ENCODE measurements at regions not wholly inside any gene's neighbourhood (a gene's known extent, or its start where the extent isn't known, plus 50 kb on each side); places are given as distances from the start of the nearest gene placed in this dataset.

GRCh38 chr1:34270181-34270580 is 93.5 kb downstream of the C1orf94 start:
- Histone ChIP-seq H3K36me3 (ENCODE audit: insufficient read depth, low read length) (no peaks in the 10 kb centered on the region), H2AFZ (ENCODE audit: low read length) (no peak overlapping the region), H3K9me2 (ENCODE audit: insufficient read depth, low read length) (no peaks in the 10 kb centered on the region), H3K9me3 (ENCODE audit: low read length) (no peaks in the 10 kb centered on the region), H3K27ac (ENCODE audit: low read depth, low read length, poor library complexity, severe bottlenecking) (no peak overlapping the region), H4K20me1 (ENCODE audit: insufficient read depth, low read length) (no peaks in the 10 kb centered on the region), H3K79me2 (ENCODE audit: insufficient read depth, low read depth, low read length) (no peaks in the 10 kb centered on the region), H3K4me3 (ENCODE audit: low read depth, low read length, poor library complexity, severe bottlenecking) (no peak overlapping the region), H3K4me1 (ENCODE audit: insufficient read depth, low read length, poor library complexity, severe bottlenecking) (no peaks in the 10 kb centered on the region), H3K4me2 (ENCODE audit: low read length) (no peak overlapping the region)
- no peak for TF ChIP-seq EZH2phosphoT487 (IDR thresholded peaks at IDR 0.05; ENCODE audit: borderline replicate concordance, low read depth, low read length)
- no peak for TF ChIP-seq CTCF (conservative IDR thresholded peaks at IDR 0.05; ENCODE audit: low read length)
- no peak for DNase-seq (ENCODE audit: low spot score)
- BruUV-seq (replicated peaks): no TSS peak
- intact Hi-C loops (cut with micrococcal nuclease; ENCODE audit: unreplicated experiment): no loop called here
- CTCF ChIA-PET (ENCODE audit: unreplicated experiment): no interaction called here
- POLR2A ChIA-PET: no interaction called here

GRCh38 chr1:34272152-34272551 is 95.4 kb downstream of the C1orf94 start:
- ChIA-PET CTCF (ENCODE audit: unreplicated experiment) (no interaction called here), POLR2A (no interaction called here)
- no peaks in the 10 kb centered on the region for H4K20me1 ChIP-seq (ENCODE audit: insufficient read depth, low read length)
- no TSS peak for BruUV-seq (replicated peaks)
- no peak overlapping the region for H3K27ac ChIP-seq (ENCODE audit: low read depth, low read length, poor library complexity, severe bottlenecking)
- H3K36me3 ChIP-seq (ENCODE audit: insufficient read depth, low read length): no peaks in the 10 kb centered on the region
- H3K4me2 ChIP-seq (ENCODE audit: low read length): no peak overlapping the region
- DNase-seq (ENCODE audit: low spot score): no peak
- H3K4me1 ChIP-seq (ENCODE audit: insufficient read depth, low read length, poor library complexity, severe bottlenecking): no peaks in the 10 kb centered on the region
- H3K9me3 ChIP-seq (ENCODE audit: low read length): no peaks in the 10 kb centered on the region
- intact Hi-C loops (cut with micrococcal nuclease; ENCODE audit: unreplicated experiment): no loop called here
- no peak overlapping the region for H2AFZ ChIP-seq (ENCODE audit: low read length)
- no peak overlapping the region for H3K4me3 ChIP-seq (ENCODE audit: low read depth, low read length, poor library complexity, severe bottlenecking)
- no peaks in the 10 kb centered on the region for H3K79me2 ChIP-seq (ENCODE audit: insufficient read depth, low read depth, low read length)
- TF ChIP-seq CTCF (conservative IDR thresholded peaks at IDR 0.05; ENCODE audit: low read length) (no peak), EZH2phosphoT487 (IDR thresholded peaks at IDR 0.05; ENCODE audit: borderline replicate concordance, low read depth, low read length) (no peak)
- no peaks in the 10 kb centered on the region for H3K9me2 ChIP-seq (ENCODE audit: insufficient read depth, low read length)

DNA sequence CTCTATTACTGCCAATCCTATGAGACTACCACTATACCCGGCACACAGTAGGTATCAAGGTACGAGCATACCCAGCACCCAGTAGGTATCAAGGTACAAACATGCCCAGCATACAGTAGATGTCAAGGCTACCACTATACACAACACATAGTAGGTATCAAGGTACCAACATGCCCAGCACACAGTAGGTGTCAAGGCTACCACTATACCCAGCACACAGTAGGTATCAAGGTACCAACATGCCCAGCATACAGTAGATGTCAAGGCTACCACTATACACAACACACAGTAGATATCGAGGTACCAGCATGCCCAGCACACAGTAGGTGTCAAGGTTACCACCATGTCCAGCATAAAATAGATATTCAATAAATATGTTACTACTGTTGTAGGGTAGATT is 98.4 kb downstream of the C1orf94 start:
- Histone ChIP-seq H3K9me2 (ENCODE audit: insufficient read depth, low read length) (no peaks in the 10 kb centered on the region), H4K20me1 (ENCODE audit: insufficient read depth, low read length) (no peaks in the 10 kb centered on the region), H3K9me3 (ENCODE audit: low read length) (no peaks in the 10 kb centered on the region), H3K79me2 (ENCODE audit: insufficient read depth, low read depth, low read length) (no peaks in the 10 kb centered on the region), H3K4me2 (ENCODE audit: low read length) (no peak overlapping the region), H3K36me3 (ENCODE audit: insufficient read depth, low read length) (no peaks in the 10 kb centered on the region), H3K27ac (ENCODE audit: low read depth, low read length, poor library complexity, severe bottlenecking) (no peak overlapping the region), H2AFZ (ENCODE audit: low read length) (no peak overlapping the region), H3K4me1 (ENCODE audit: insufficient read depth, low read length, poor library complexity, severe bottlenecking) (no peaks in the 10 kb centered on the region), H3K4me3 (ENCODE audit: low read depth, low read length, poor library complexity, severe bottlenecking) (no peak overlapping the region)
- CTCF ChIA-PET (ENCODE audit: unreplicated experiment): no interaction called here
- intact Hi-C loops (cut with micrococcal nuclease; ENCODE audit: unreplicated experiment): no loop called here
- BruUV-seq (replicated peaks): no TSS peak
- no peak for TF ChIP-seq CTCF (conservative IDR thresholded peaks at IDR 0.05; ENCODE audit: low read length)
- no peak for TF ChIP-seq EZH2phosphoT487 (IDR thresholded peaks at IDR 0.05; ENCODE audit: borderline replicate concordance, low read depth, low read length)
- no peak for DNase-seq (ENCODE audit: low spot score)
- POLR2A ChIA-PET: no interaction called here

Measured in OCI-LY7 (cell line).